Central memory CD4-positive, alpha-beta T cell (primary cell): ENCODE measurements at regions not wholly inside any gene's neighbourhood (a gene's known extent, or its start where the extent isn't known, plus 50 kb on each side); places are given as distances from the start of the nearest gene placed in this dataset.
"Not testable (repeated sequence)": the region's sequence is repeated elsewhere in the genome, so short reads cannot be mapped to it uniquely, and the experiment has no call there.

Source experiments
- DNase-seq: peaks from one replicate; pipeline ENCODE4 v3.0.0; 2022

DNA sequence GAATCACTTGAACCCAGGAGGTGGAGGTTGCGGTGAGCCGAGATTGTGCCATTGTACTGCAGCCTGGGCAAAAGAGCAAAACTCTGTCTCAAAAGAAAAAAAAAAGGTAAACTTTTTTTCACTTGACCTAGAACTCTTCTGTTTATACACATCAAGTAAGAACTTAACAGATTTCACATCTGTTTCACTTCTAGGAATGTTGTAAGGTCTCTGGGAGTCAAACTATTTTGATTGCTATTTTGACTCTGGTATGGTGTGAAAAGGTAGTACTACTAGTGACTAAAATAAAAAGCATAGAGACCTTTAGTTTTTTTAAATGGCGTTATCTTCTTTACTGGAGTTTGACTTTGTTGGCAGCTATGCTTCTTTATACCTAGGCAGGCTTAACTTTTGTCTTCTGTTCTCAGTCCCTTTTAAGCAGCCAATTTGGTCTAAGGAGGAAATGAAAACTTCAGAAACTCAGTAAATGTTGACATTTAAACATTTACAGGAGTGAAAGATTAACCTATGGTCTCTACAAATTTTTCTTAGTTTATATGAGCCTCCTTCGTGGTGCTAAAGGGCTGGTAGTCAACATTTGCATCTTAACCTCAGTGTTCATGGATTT, 84.7 kb downstream of the METTL2B start:
- DNase-seq: not testable (repeated sequence)

DNA sequence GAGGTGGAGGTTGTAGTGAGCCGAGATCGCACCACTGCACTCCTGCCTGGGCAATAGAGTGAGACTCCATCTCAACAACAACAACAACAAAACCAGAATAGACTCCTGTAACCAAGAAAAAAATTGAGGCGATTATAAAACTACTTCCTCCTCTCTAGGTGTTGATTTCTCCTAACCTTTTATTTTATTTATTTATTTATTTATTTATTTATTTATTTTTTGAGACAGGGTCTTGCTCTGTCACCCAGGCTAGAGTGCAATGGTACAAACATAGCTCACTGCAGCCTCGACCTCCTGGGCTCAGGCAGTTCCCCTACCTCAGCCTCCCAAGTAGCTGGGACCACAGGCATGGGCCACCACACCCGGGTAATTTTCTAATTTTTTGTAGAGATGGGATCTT, 86.2 kb downstream of the METTL2B start:
- not testable (repeated sequence) for DNase-seq

DNA sequence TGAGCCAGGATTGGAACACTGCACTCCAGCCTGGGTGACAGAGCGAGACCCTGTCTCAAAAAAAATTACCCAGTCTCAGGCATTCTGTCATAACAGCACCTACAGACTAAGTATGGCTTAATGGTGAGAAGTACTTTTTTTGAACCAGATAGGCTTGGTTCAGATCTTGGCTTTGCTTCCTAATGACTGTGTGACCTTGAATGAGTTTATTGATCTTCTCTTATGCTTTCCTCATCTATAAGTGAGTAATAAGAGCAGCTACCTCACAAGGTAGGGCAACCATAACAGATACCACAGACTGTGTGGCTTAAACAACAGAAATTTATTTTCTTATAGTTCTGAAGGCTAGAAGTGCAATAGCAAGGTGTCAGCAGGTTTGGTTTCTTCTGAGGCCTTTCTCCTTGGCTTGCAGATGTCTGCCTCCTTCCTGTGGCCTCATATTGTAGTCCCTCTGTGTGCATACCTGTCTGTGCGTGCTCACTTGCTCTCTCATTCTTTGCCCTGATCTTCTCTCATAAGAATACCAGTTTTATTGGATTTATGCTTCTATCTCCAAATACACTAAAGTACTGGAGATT, 87.7 kb downstream of the METTL2B start:
- not testable (repeated sequence) for DNase-seq

- not testable (repeated sequence) for DNase-seq
These were observed 88.7 kb downstream of the METTL2B start for GRCh38 chr7:128564932-128565864.

DNA sequence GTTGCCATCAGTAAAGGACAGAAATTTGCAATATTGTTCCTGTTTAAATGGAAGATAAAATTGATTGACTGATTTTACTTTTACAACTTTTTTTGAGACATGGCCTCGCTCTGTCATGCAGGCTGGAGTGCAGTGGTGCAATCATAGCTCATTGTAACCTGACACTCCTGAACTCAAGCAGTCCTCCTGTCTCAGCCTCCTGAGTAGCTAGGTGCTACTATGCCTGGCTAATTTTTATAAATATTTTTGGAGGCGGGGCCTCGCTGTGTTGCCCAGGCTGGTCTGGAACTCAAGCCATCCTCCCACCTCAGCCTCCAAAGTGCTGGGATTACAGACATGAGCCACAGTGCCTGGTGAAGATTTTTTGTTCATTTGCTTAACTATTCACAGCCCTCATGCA, 96.8 kb upstream of the GARIN1A start:
- not testable (repeated sequence) for DNase-seq

DNA sequence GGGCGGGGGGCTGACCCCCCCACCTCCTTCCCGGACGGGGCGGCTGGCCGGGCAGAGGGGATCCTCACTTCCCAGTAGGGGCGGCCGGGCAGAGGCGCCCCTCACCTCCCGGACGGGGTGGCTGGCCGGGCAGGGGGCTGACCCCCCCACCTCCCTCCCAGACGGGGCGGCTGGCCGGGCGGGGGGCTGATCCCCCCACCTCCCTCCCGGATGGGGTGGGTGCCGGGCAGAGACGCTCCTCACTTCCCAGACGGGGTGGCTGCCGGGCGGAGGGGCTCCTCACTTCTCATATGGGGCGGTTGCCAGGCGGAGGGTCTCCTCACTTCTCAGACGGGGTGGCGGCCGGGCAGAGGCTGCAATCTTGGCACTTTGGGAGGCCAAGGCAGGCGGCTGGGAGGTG, 95.1 kb upstream of the GARIN1A start:
- not testable (repeated sequence) for DNase-seq

- DNase-seq: not testable (repeated sequence)
These were observed 92.2 kb upstream of the GARIN1A start for GRCh38 chr7:128579843-128580242.

DNA sequence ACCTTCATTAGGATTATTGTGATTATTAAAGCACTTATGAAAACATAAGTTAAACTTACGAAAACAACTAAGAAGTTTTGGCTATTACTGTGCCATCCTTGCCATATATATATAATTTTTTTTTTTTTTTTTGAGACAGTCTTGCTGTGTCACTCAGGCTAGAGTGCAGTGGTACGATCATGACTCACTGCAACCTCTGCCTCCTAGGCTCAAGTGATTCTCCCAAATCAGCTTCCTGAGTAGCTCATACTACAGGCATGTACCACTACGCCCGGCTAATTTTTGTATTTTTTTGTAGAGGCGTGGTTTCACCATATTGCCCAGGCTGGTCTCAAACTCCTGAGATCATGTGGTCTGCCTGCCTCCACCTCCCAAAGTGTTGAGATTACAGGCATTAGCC, 91.0 kb upstream of the GARIN1A start:
- not testable (repeated sequence) for DNase-seq

- not testable (repeated sequence) for DNase-seq
These were observed 90.1 kb upstream of the GARIN1A start for GRCh38 chr7:128581825-128582561.

- not testable (repeated sequence) for DNase-seq
These were observed 85.4 kb upstream of the GARIN1A start for GRCh38 chr7:128586715-128587114.

DNA sequence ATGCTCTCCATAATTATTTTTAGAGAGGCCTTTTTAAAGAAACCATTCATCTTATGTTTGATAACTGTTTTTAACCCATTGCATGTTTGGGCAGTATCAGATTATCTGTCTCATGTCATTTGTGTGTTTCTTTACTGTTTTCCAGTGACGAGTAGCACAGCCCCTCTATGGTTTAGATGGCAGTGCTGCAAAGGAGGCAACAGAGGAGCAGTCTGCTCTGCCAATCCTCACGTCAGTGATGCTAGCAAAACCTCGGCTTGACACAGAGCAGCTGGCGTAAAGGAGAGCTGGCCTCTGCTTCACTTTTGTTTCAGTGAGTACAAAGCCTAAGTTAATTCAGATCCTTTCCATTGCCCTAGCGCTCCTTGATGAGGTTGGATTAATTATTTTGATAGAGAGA, 80.4 kb upstream of the GARIN1A start:
- DNase-seq: no peak

DNA sequence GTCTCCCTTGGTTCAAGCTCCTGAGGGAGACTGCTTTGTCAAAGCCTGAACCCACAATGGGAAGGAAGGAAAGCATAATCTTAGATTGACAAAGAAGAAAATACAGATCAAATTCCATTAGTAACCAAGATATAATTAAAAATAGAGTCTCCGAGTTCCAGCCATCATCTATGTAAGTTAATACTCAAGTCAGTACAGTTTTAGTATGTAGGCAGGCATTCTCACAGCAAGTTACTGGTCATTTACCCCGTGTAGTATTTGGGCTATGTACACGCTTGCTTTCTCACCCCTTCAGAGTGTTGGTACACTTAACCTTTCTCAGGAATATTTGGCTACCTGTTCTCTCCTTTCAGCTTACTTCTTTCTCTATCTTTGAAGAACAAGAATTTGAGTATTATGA, 79.9 kb upstream of the GARIN1A start:
- not testable (repeated sequence) for DNase-seq

- DNase-seq: not testable (repeated sequence)
These were observed 78.0 kb upstream of the GARIN1A start for GRCh38 chr7:128594061-128594460.

- not testable (repeated sequence) for DNase-seq
These were observed 75.6 kb upstream of the GARIN1A start for GRCh38 chr7:128596336-128597128.

GRCh38 chr7:128598946-128599345, 73.1 kb upstream of the GARIN1A start:
- DNase-seq: not testable (repeated sequence)

DNA sequence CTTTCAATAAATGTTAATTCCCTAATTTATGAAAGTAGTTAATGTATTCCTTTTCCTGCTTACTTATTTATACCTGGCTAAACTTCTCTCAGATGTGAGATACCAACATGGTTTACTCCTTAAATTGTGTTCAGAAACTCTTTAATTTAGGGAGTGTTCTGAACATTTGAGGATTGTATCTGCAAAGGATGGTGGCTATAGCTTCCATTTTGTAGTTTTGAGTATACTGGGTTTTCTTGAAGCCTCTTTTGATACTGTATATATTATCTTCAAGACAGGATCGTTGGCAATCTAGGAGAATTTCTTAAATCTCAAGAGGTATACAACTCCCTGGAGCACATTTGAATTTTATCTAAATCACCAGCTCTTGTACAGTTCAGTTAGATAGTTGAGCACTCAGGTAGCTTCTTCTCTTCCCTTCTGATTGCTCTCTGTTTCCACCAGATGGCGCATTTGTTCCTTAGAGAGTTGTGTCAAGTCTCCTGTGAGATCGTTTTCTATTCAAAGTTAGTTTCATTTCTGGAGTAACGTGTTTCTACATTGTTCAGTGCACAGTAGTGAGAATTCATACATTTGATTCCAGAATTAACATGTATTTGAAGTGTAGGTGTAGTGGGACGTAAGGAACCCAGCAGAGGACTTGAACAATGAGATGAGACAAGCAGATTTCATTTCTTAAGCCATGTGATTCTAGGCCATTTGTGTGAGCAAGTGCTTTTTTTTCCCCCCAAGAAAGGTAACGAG, 63.2 kb upstream of the GARIN1A start:
- peak; percentile 58 for DNase-seq

DNA sequence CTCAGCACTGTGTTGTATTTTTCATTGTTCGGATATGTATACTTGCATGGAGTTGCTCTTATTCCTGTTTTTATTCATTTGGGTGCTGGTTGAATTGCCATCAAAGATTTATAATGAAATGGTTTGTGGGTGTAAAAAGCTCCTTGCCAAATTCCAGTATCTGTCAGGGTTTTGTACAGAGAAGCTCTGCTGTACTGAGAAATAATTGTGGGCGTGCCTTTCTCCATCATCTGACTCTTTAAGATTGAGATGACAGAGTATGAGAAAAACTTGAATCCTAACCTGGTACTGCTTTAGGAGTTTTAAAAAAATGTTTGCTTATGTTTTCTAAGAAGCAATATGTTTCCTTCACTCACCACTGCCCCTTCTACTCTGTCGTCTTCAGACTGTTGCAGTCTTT, 58.7 kb upstream of the GARIN1A start:
- DNase-seq: not testable (repeated sequence)

DNA sequence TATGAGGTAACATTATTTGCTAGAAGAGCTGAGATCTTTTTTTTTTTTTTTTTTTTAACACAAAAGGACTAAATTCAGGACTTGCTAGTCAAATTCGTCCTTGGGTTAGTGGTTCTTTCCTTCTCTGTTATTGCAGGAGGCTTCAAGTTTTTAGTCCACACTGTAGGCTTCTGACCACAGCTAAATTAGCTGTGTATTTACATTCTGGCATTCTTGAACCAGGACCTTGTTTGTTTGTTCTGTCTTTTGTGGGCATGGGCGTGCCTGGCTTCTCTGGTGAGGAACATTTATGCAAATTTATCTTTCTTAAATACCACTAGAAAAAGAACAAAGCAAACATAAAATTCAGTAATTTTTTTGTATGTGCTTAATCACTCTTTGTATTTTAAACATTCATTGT, 57.3 kb upstream of the GARIN1A start:
- not testable (repeated sequence) for DNase-seq

- not testable (repeated sequence) for DNase-seq
These were observed 55.3 kb upstream of the GARIN1A start for GRCh38 chr7:128616799-128617198.
